Liver (tissue), 3 donors: ENCODE measurements at regions not wholly inside any gene's neighbourhood (a gene's known extent, or its start where the extent isn't known, plus 50 kb on each side); places are given as distances from the start of the nearest gene placed in this dataset.

ENCODE experiments used
- CTCF ChIP-seq: fragments of 150-350 bp; IDR thresholded peaks from 2 replicates; pipeline ENCODE4 v1.5.1; 2017; ENCODE audit warnings: improper control_type of control experiment, low read depth, low read length; ENCODE audit not compliant: missing input control
- EGR1 ChIP-seq, 2 donors: IDR thresholded peaks; 2 replicates each; pipeline ENCODE4 v1.6.1; 2016 to 2018; ENCODE audit warnings: antibody characterized with exemption in 2 of 2, low read depth in 2 of 2
- FOXA2 ChIP-seq: IDR thresholded peaks from 2 replicates; pipeline ENCODE4 v1.6.1; 2016; ENCODE audit warnings: antibody characterized with exemption
- MAX ChIP-seq: IDR thresholded peaks from 2 replicates; pipeline ENCODE4 v1.6.1; 2016; ENCODE audit warnings: antibody characterized with exemption
- RAD21 ChIP-seq, 2 donors: IDR thresholded peaks; 2 replicates each; pipeline ENCODE4 v1.6.1; 2016; ENCODE audit warnings: antibody characterized with exemption in 2 of 2, mild to moderate bottlenecking in 2 of 2
- REST ChIP-seq: IDR thresholded peaks from 2 replicates; pipeline ENCODE4 v1.6.1; 2016; ENCODE audit warnings: antibody characterized with exemption, mild to moderate bottlenecking
- SP1 ChIP-seq: IDR thresholded peaks from 2 replicates; pipeline ENCODE4 v1.6.1; 2018; ENCODE audit warnings: antibody characterized with exemption, mild to moderate bottlenecking
- TAF1 ChIP-seq: conservative IDR thresholded peaks from 2 replicates; pipeline ENCODE4 v1.6.1; 2016; ENCODE audit warnings: antibody characterized with exemption, mild to moderate bottlenecking
- YY1 ChIP-seq: IDR thresholded peaks from 2 replicates; pipeline ENCODE4 v1.6.1; 2016; ENCODE audit warnings: antibody characterized with exemption, mild to moderate bottlenecking
- donor health status: healthy.
- donor health status: healthy.

GRCh38 chr2:82675186-82675585 is 1783.9 kb downstream of the SUCLG1 start:
- TF ChIP-seq CTCF, result no peak
- no peak for TF ChIP-seq RAD21 (IDR thresholded peaks at IDR 0.05)
- TF ChIP-seq MAX, result no peak
- TF ChIP-seq FOXA2, result no peak
- no peak for TF ChIP-seq EGR1 (IDR thresholded peaks at IDR 0.05; ENCODE audit: low read depth in 2 of 2)
- TF ChIP-seq SP1, result no peak
- TF ChIP-seq REST, result no peak
- TF ChIP-seq TAF1, result no peak
- TF ChIP-seq YY1, result no peak
